ENCODE measurements at regions not wholly inside any gene's neighbourhood (a gene's known extent, or its start where the extent isn't known, plus 50 kb on each side); places are given as distances from the start of the nearest gene placed in this dataset.
A peak's percentile ranks its signal among the peaks of the same experiment; 100 is the strongest.
"Not testable (repeated sequence)": the region's sequence is repeated elsewhere in the genome, so short reads cannot be mapped to it uniquely, and the experiment has no call there.

DNA sequence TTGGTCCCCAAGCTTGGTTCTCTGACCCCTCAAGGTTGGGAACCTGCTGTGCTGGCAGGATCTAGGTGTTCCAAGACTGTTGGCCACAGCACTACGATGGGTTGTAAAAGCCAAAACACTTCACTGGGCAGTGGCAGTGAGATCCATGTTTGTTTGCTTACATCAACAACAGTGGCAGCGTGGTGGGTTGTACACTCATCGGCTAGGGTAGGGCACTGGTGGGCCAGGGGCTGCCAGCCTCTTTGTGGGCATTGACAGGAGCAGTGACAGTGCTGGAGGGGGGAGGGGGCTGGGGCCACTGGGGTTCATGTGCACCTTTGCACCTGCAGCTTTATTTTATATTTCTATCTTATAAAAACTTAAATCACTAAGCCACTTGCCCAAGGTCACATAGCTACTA is 126.7 kb upstream of the ZWINT start:
- DNase-seq, result no peak
- Mint-ChIP-seq H3K9me3 (peaks cover 0 to 16% (median 2%) of the 10 kb centered on the region in 8 donors), H3K4me3 (no peak overlapping the region), H3K27me3 (no peaks in the 10 kb centered on the region), H3K36me3 (no peaks in the 10 kb centered on the region), H3K4me1 (no peaks in the 10 kb centered on the region), H3K27ac (peak overlapping the region in 1 of 7 donors; percentile 16)
- POLR2A ChIA-PET (ENCODE audit: partially characterized antibody), result no interaction called here
- H3K4me1 ChIP-seq (ENCODE audit: insufficient read depth, low read length), result no peaks in the 10 kb centered on the region
- no peaks in the 10 kb centered on the region for H3K9me3 ChIP-seq (ENCODE audit: control insufficient read depth in 1 of 2, low read length in 2 of 2)
- intact Hi-C loops (cut with micrococcal nuclease), result no loop called here
- CTCF ChIA-PET (ENCODE audit: partially characterized antibody), result no interaction called here
- no peaks in the 10 kb centered on the region for H3K27me3 ChIP-seq (ENCODE audit: insufficient read depth, low read length)
- no peak overlapping the region for H3K27ac ChIP-seq (ENCODE audit: low read depth, low read length)
- H3K4me3 ChIP-seq (ENCODE audit: low read length in 2 of 2), result no peak overlapping the region
- no peaks in the 10 kb centered on the region for H3K36me3 ChIP-seq (ENCODE audit: insufficient read depth, low read length)

- H3K27ac ChIP-seq (ENCODE audit: low read depth, low read length), result no peak overlapping the region
- DNase-seq, result no peak
- ChIA-PET CTCF (ENCODE audit: partially characterized antibody) (no interaction called here), POLR2A (ENCODE audit: partially characterized antibody) (no interaction called here)
- no peaks in the 10 kb centered on the region for H3K36me3 Mint-ChIP-seq
- H3K4me3 ChIP-seq (ENCODE audit: low read length in 2 of 2), result no peak overlapping the region
- no peaks in the 10 kb centered on the region for H3K27me3 Mint-ChIP-seq
- H3K27me3 ChIP-seq (ENCODE audit: insufficient read depth, low read length), result no peaks in the 10 kb centered on the region
- intact Hi-C loops (cut with micrococcal nuclease), result no loop called here
- no peaks in the 10 kb centered on the region for H3K9me3 ChIP-seq (ENCODE audit: control insufficient read depth in 1 of 2, low read length in 2 of 2)
- no peak overlapping the region for H3K27ac Mint-ChIP-seq
- no peaks in the 10 kb centered on the region for H3K4me1 ChIP-seq (ENCODE audit: insufficient read depth, low read length)
- no peaks in the 10 kb centered on the region for H3K36me3 ChIP-seq (ENCODE audit: insufficient read depth, low read length)
- peaks cover 0 to 7% (median 1%) of the 10 kb centered on the region in 8 donors for H3K9me3 Mint-ChIP-seq
- no peak overlapping the region for H3K4me3 Mint-ChIP-seq
- no peaks in the 10 kb centered on the region for H3K4me1 Mint-ChIP-seq
These were observed 120.5 kb upstream of the ZWINT start for GRCh38 chr10:56481521-56482091.

DNA sequence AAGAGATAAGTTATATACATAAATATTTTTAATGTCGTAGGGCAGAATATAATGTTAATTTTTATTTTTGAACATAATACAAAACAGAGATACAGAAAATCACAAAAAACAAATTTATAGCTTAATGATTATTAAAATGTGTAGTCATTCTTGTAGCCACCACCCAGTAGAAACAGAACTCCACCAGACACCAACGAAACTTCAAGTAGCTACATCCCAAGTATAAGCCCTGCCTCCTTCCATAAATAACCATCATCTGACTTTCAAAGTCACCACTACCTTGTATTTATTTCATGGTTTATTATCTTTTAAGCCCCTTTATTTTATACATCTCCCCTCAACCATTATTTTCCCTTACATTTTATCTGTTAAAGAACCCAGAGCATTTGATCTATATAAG is 111.9 kb upstream of the ZWINT start:
- Mint-ChIP-seq H3K4me3 (no peak overlapping the region), H3K9me3 (peaks cover 0 to 7% (median 3%) of the 10 kb centered on the region in 8 donors), H3K4me1 (no peaks in the 10 kb centered on the region), H3K27me3 (no peaks in the 10 kb centered on the region), H3K36me3 (no peaks in the 10 kb centered on the region), H3K27ac (no peak overlapping the region)
- Histone ChIP-seq H3K27me3 (ENCODE audit: insufficient read depth, low read length) (no peaks in the 10 kb centered on the region), H3K27ac (ENCODE audit: low read depth, low read length) (no peak overlapping the region), H3K36me3 (ENCODE audit: insufficient read depth, low read length) (no peaks in the 10 kb centered on the region), H3K4me1 (ENCODE audit: insufficient read depth, low read length) (no peaks in the 10 kb centered on the region), H3K9me3 (ENCODE audit: control insufficient read depth in 1 of 2, low read length in 2 of 2) (no peaks in the 10 kb centered on the region), H3K4me3 (ENCODE audit: low read length in 2 of 2) (no peak overlapping the region)
- DNase-seq, result no peak
- POLR2A ChIA-PET (ENCODE audit: partially characterized antibody), result no interaction called here
- CTCF ChIA-PET (ENCODE audit: partially characterized antibody), result interaction anchor here (1.3 kb wide), 1 partner anchor 10 kb away, joined by 3 read pairs; no protein-coding TSS in a partner anchor
- intact Hi-C loops (cut with micrococcal nuclease), result no loop called here

GRCh38 chr10:56470701-56471100 is 109.6 kb upstream of the ZWINT start:
- Mint-ChIP-seq H3K9me3 (peaks cover 0 to 6% (median under 1%) of the 10 kb centered on the region in 8 donors), H3K4me3 (no peak overlapping the region)
- POLR2A ChIA-PET (ENCODE audit: partially characterized antibody), result no interaction called here

DNA sequence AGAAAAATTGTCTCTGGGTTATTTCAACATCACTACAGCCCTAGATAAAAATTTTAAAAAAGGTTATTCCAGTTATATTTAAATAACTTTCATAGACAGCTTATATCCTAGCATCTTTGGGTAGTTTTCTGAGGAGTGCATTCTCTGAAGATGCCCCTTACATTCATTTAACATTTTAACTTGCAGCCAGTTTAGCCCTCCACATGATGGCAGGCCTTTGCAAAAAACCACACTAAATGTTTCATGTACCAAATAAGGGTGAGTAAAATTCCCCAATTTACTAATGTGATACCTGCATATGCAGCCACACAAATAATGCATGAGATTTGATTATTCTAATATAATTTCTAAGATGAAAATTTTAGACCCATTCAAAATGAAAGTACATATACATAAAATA is 108.4 kb upstream of the ZWINT start:
- no peaks in the 10 kb centered on the region for H3K36me3 Mint-ChIP-seq
- CTCF ChIA-PET (ENCODE audit: partially characterized antibody), result no interaction called here
- Histone ChIP-seq H3K9me3 (ENCODE audit: control insufficient read depth in 1 of 2, low read length in 2 of 2) (no peaks in the 10 kb centered on the region), H3K4me3 (ENCODE audit: low read length in 2 of 2) (no peak overlapping the region), H3K4me1 (ENCODE audit: insufficient read depth, low read length) (no peaks in the 10 kb centered on the region), H3K27me3 (ENCODE audit: insufficient read depth, low read length) (no peaks in the 10 kb centered on the region), H3K27ac (ENCODE audit: low read depth, low read length) (no peak overlapping the region), H3K36me3 (ENCODE audit: insufficient read depth, low read length) (no peaks in the 10 kb centered on the region)
- no peaks in the 10 kb centered on the region for H3K27me3 Mint-ChIP-seq
- H3K4me1 Mint-ChIP-seq, result no peaks in the 10 kb centered on the region
- no peak for DNase-seq
- no peak overlapping the region for H3K4me3 Mint-ChIP-seq
- intact Hi-C loops (cut with micrococcal nuclease), result no loop called here
- no peak overlapping the region for H3K27ac Mint-ChIP-seq
- H3K9me3 Mint-ChIP-seq, result peaks cover 0 to 6% (median 2%) of the 10 kb centered on the region in 8 donors
- POLR2A ChIA-PET (ENCODE audit: partially characterized antibody), result no interaction called here

More at GRCh38 chr10:56470701-56471100, 109.6 kb upstream of the ZWINT start:
- no peaks in the 10 kb centered on the region for H3K27me3 Mint-ChIP-seq
- H3K36me3 Mint-ChIP-seq, result no peaks in the 10 kb centered on the region
- no peaks in the 10 kb centered on the region for H3K4me1 Mint-ChIP-seq
- Histone ChIP-seq H3K27ac (ENCODE audit: low read depth, low read length) (no peak overlapping the region), H3K4me3 (ENCODE audit: low read length in 2 of 2) (no peak overlapping the region), H3K36me3 (ENCODE audit: insufficient read depth, low read length) (no peaks in the 10 kb centered on the region), H3K4me1 (ENCODE audit: insufficient read depth, low read length) (no peaks in the 10 kb centered on the region), H3K27me3 (ENCODE audit: insufficient read depth, low read length) (no peaks in the 10 kb centered on the region), H3K9me3 (ENCODE audit: control insufficient read depth in 1 of 2, low read length in 2 of 2) (no peaks in the 10 kb centered on the region)
- no peak overlapping the region for H3K27ac Mint-ChIP-seq
- intact Hi-C loops (cut with micrococcal nuclease), result no loop called here
- CTCF ChIA-PET (ENCODE audit: partially characterized antibody), result no interaction called here
- no peak for DNase-seq

- Histone ChIP-seq H3K4me3 (ENCODE audit: low read length in 2 of 2) (no peak overlapping the region), H3K36me3 (ENCODE audit: insufficient read depth, low read length) (no peaks in the 10 kb centered on the region), H3K27ac (ENCODE audit: low read depth, low read length) (no peak overlapping the region), H3K9me3 (ENCODE audit: control insufficient read depth in 1 of 2, low read length in 2 of 2) (no peaks in the 10 kb centered on the region), H3K4me1 (ENCODE audit: insufficient read depth, low read length) (no peaks in the 10 kb centered on the region), H3K27me3 (ENCODE audit: insufficient read depth, low read length) (no peaks in the 10 kb centered on the region)
- intact Hi-C loops (cut with micrococcal nuclease), result no loop called here
- Mint-ChIP-seq H3K36me3 (no peaks in the 10 kb centered on the region), H3K4me3 (no peak overlapping the region), H3K9me3 (peaks cover 0 to 7% (median 2%) of the 10 kb centered on the region in 8 donors), H3K27ac (no peak overlapping the region), H3K4me1 (no peaks in the 10 kb centered on the region), H3K27me3 (no peaks in the 10 kb centered on the region)
- no peak for DNase-seq
- ChIA-PET CTCF (ENCODE audit: partially characterized antibody) (no interaction called here), POLR2A (ENCODE audit: partially characterized antibody) (no interaction called here)
These were observed 104.9 kb upstream of the ZWINT start for GRCh38 chr10:56466005-56466404.

DNA sequence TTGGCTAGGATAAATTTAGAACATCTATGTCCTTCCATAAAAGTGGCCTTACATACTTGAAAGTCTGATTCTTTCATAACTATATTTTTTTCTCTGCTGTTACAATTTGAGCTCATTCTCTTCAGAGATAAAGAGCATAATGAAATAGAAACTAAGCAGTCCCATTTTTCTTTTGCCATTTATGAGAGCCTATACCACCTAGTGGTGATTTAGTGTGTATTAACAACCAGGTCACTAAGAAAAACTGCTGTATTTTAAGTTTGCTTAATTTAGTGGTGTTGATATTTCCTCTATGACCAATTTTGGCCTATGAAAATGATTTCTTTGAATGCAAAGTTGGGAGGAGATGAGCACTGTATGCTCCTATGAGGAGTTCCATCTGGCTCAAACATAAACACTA is 88.7 kb upstream of the ZWINT start:
- intact Hi-C loops (cut with micrococcal nuclease), result no loop called here

DNA sequence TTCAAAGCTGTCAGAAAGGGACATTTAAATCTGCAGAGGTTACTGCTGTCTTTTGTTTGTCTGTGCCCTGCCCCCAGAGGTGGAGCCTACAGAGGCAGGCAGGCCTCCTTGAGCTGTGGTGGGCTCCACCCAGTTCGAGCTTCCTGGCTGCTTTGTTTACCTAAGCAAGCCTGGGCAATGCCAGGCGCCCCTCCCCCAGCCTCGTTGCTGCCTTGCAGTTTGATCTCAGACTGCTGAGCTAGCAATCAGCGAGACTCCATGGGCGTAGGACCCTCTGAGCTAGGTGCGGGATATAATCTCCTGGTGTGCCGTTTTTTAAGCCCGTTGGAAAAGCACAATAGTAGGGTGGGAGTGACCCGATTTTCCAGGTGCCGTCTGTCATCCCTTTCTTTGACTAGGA is 86.6 kb upstream of the ZWINT start:
- H3K27me3 ChIP-seq (ENCODE audit: insufficient read depth, low read length); H3K36me3 Mint-ChIP-seq; H3K4me3 ChIP-seq (ENCODE audit: low read length in 2 of 2); H3K4me1 ChIP-seq (ENCODE audit: insufficient read depth, low read length); intact Hi-C loops (cut with micrococcal nuclease); H3K36me3 ChIP-seq (ENCODE audit: insufficient read depth, low read length); POLR2A ChIA-PET (ENCODE audit: partially characterized antibody); CTCF ChIA-PET (ENCODE audit: partially characterized antibody); H3K4me3 Mint-ChIP-seq; H3K27me3 Mint-ChIP-seq; H3K27ac Mint-ChIP-seq; H3K27ac ChIP-seq (ENCODE audit: low read depth, low read length); DNase-seq; H3K4me1 Mint-ChIP-seq; H3K9me3 ChIP-seq (ENCODE audit: control insufficient read depth in 1 of 2, low read length in 2 of 2): not testable (repeated sequence)
- peaks cover 0 to 10% (median 2%) of the 10 kb centered on the region in 8 donors for H3K9me3 Mint-ChIP-seq

More for the DNA sequence above, 88.7 kb upstream of the ZWINT start:
- Mint-ChIP-seq H3K27ac (no peak overlapping the region), H3K4me1 (no peaks in the 10 kb centered on the region), H3K36me3 (no peaks in the 10 kb centered on the region), H3K27me3 (no peaks in the 10 kb centered on the region), H3K4me3 (no peak overlapping the region), H3K9me3 (peaks cover 0 to 7% (median 2%) of the 10 kb centered on the region in 8 donors)
- CTCF ChIA-PET (ENCODE audit: partially characterized antibody), result no interaction called here
- no peaks in the 10 kb centered on the region for H3K9me3 ChIP-seq (ENCODE audit: control insufficient read depth in 1 of 2, low read length in 2 of 2)
- no peaks in the 10 kb centered on the region for H3K4me1 ChIP-seq (ENCODE audit: insufficient read depth, low read length)
- H3K4me3 ChIP-seq (ENCODE audit: low read length in 2 of 2), result no peak overlapping the region
- H3K36me3 ChIP-seq (ENCODE audit: insufficient read depth, low read length), result no peaks in the 10 kb centered on the region
- H3K27ac ChIP-seq (ENCODE audit: low read depth, low read length), result no peak overlapping the region
- no peaks in the 10 kb centered on the region for H3K27me3 ChIP-seq (ENCODE audit: insufficient read depth, low read length)
- no peak for DNase-seq
- POLR2A ChIA-PET (ENCODE audit: partially characterized antibody), result no interaction called here

Data from CD4-positive, alpha-beta memory T cell (primary cell).